ENCODE measurements at regions not wholly inside any gene's neighbourhood (a gene's known extent, or its start where the extent isn't known, plus 50 kb on each side); places are given as distances from the start of the nearest gene placed in this dataset.
A peak's percentile ranks its signal among the peaks of the same experiment; 100 is the strongest.

- no peak overlapping the region for H3K4me3 ChIP-seq (ENCODE audit: low read length)
- DNase-seq: no peak
- no peaks in the 10 kb centered on the region for H3K4me1 ChIP-seq (ENCODE audit: control insufficient read depth, insufficient read depth, low read length)
- no peak overlapping the region for H3K27ac ChIP-seq (ENCODE audit: low read depth, low read length)
- Mint-ChIP-seq H3K36me3 (ENCODE audit: low read depth) (no peaks in the 10 kb centered on the region), H3K4me1 (peaks cover 4% of the 10 kb centered on the region), H3K9me3 (no peaks in the 10 kb centered on the region), H3K4me3 (no peak overlapping the region), H3K27ac (no peak overlapping the region), H3K27me3 (ENCODE audit: insufficient read depth) (no peaks in the 10 kb centered on the region)
- no peak for TF ChIP-seq CTCF (conservative IDR thresholded peaks at IDR 0.05)
- no peaks in the 10 kb centered on the region for H3K27me3 ChIP-seq (ENCODE audit: control insufficient read depth, insufficient read depth, low read length, poor library complexity, severe bottlenecking)
- no peaks in the 10 kb centered on the region for H3K9me3 ChIP-seq (ENCODE audit: control insufficient read depth, low read length)
- WGBS, 2 experiments (ENCODE audit: insufficient coverage in 1 of 2, insufficient read length in 1 of 2): 50 to 74% methylated on average over 2 to 6 of the region's 6 CpGs
- no peak overlapping the region for H3K9ac ChIP-seq (ENCODE audit: extremely low read depth, low read length, poor library complexity, severe bottlenecking)
- H3K36me3 ChIP-seq (ENCODE audit: control insufficient read depth, insufficient read depth, low read length): no peaks in the 10 kb centered on the region
Measured at GRCh38 chr3:72344647-72345046, 503.6 kb downstream of the SHQ1 start.

- no peak overlapping the region for H3K9ac ChIP-seq (ENCODE audit: extremely low read depth, low read length, poor library complexity, severe bottlenecking)
- H3K9me3 ChIP-seq (ENCODE audit: control insufficient read depth, low read length): no peaks in the 10 kb centered on the region
- H3K27me3 Mint-ChIP-seq (ENCODE audit: insufficient read depth): no peaks in the 10 kb centered on the region
- H3K4me3 ChIP-seq (ENCODE audit: low read length): no peak overlapping the region
- DNase-seq: peak; percentile 33
- no peaks in the 10 kb centered on the region for H3K27me3 ChIP-seq (ENCODE audit: control insufficient read depth, insufficient read depth, low read length, poor library complexity, severe bottlenecking)
- no peak for TF ChIP-seq CTCF (conservative IDR thresholded peaks at IDR 0.05)
- no peak overlapping the region for H3K27ac ChIP-seq (ENCODE audit: low read depth, low read length)
- no peak overlapping the region for H3K27ac Mint-ChIP-seq
- H3K4me1 Mint-ChIP-seq: peaks cover 4% of the 10 kb centered on the region
- WGBS, 2 experiments (ENCODE audit: insufficient coverage in 1 of 2, insufficient read length in 1 of 2): 86 to 100% methylated on average over 1 of the region's 1 CpG
- no peaks in the 10 kb centered on the region for H3K36me3 ChIP-seq (ENCODE audit: control insufficient read depth, insufficient read depth, low read length)
- H3K9me3 Mint-ChIP-seq: no peaks in the 10 kb centered on the region
- no peak overlapping the region for H3K4me3 Mint-ChIP-seq
- H3K4me1 ChIP-seq (ENCODE audit: control insufficient read depth, insufficient read depth, low read length): no peaks in the 10 kb centered on the region
- H3K36me3 Mint-ChIP-seq (ENCODE audit: low read depth): no peaks in the 10 kb centered on the region
Measured at GRCh38 chr3:72344236-72344635, 504.0 kb downstream of the SHQ1 start.

GRCh38 chr3:72343078-72343477 lies 505.2 kb downstream of the SHQ1 start:
- no peaks in the 10 kb centered on the region for H3K36me3 ChIP-seq (ENCODE audit: control insufficient read depth, insufficient read depth, low read length)
- Mint-ChIP-seq H3K27ac (no peak overlapping the region), H3K36me3 (ENCODE audit: low read depth) (no peaks in the 10 kb centered on the region), H3K4me1 (peaks cover 4% of the 10 kb centered on the region), H3K9me3 (no peaks in the 10 kb centered on the region), H3K27me3 (ENCODE audit: insufficient read depth) (no peaks in the 10 kb centered on the region), H3K4me3 (no peak overlapping the region)
- H3K4me3 ChIP-seq (ENCODE audit: low read length): no peak overlapping the region
- peak; percentile 11 for DNase-seq
- H3K9me3 ChIP-seq (ENCODE audit: control insufficient read depth, low read length): no peaks in the 10 kb centered on the region
- H3K27me3 ChIP-seq (ENCODE audit: control insufficient read depth, insufficient read depth, low read length, poor library complexity, severe bottlenecking): no peaks in the 10 kb centered on the region
- WGBS, 2 experiments (ENCODE audit: insufficient coverage in 1 of 2, insufficient read length in 1 of 2): 62 to 95% methylated on average over 2 to 3 of the region's 3 CpGs
- no peak overlapping the region for H3K27ac ChIP-seq (ENCODE audit: low read depth, low read length)
- H3K9ac ChIP-seq (ENCODE audit: extremely low read depth, low read length, poor library complexity, severe bottlenecking): no peak overlapping the region
- H3K4me1 ChIP-seq (ENCODE audit: control insufficient read depth, insufficient read depth, low read length): no peaks in the 10 kb centered on the region
- no peak for TF ChIP-seq CTCF (conservative IDR thresholded peaks at IDR 0.05)
